A549 (cell line): ENCODE measurements at regions not wholly inside any gene's neighbourhood (a gene's known extent, or its start where the extent isn't known, plus 50 kb on each side); places are given as distances from the start of the nearest gene placed in this dataset.

ENCODE experiments used
- BCL3 ChIP-seq: fragments of >200 bp; sonication (Bioruptor Twin); formaldehyde crosslinking; IDR thresholded peaks from 3 replicates; pipeline ENCODE4 v1.6.1; 2016
- CBX8 ChIP-seq: fragments of 200-600 bp; sonication (generic); IDR thresholded peaks from 2 replicates; pipeline ENCODE4 v1.6.1; 2016
- CEBPB ChIP-seq, 2 experiments: fragments of >200 bp in 1 of 2; sonication (Bioruptor Twin) in 1 of 2; formaldehyde crosslinking in 1 of 2; IDR thresholded peaks; 2 replicates each; pipeline ENCODE4 v1.6.1; 2012 to 2016
- CTCF ChIP-seq: fragments of >200 bp; sonication (Bioruptor Twin); formaldehyde crosslinking; IDR thresholded peaks from 3 replicates; pipeline ENCODE4 v1.5.1; 2016
- EHMT2 ChIP-seq: fragments of 200-600 bp; sonication (generic); IDR thresholded peaks from 2 replicates; pipeline ENCODE4 v1.6.1; 2016; ENCODE audit warnings: antibody characterized with exemption, low read depth, mild to moderate bottlenecking, moderate library complexity
- EP300 ChIP-seq, 2 experiments: fragments of >200 bp; sonication (Bioruptor Twin); formaldehyde crosslinking; IDR thresholded peaks; 2 replicates in 1 of 2; 3 replicates in 1 of 2; pipeline ENCODE4 v1.6.1; 2016 to 2017
- ESRRA ChIP-seq: fragments of 150-350 bp; IDR thresholded peaks from 2 replicates; pipeline ENCODE4 v1.6.1; 2014; ENCODE audit warnings: mild to moderate bottlenecking, low read length, borderline replicate concordance
- MYC ChIP-seq: IDR thresholded peaks from 2 replicates; pipeline ENCODE4 v1.6.1; 2012; ENCODE audit warnings: mild to moderate bottlenecking, inconsistent platforms, low read length, improper control_type of control experiment, borderline replicate concordance
- PBX3 ChIP-seq: IDR thresholded peaks from 2 replicates; pipeline ENCODE4 v1.6.1; 2012
- POLR2AphosphoS2 ChIP-seq: conservative IDR thresholded peaks from 2 replicates; pipeline ENCODE4 v1.6.1; 2012; ENCODE audit warnings: low read length, improper control_type of control experiment, inconsistent platforms
- RARB ChIP-seq: fragments of 250-450 bp; sonication (Bioruptor Pico); IDR thresholded peaks from 2 replicates; pipeline ENCODE4 v1.8.0; 2021; ENCODE audit warnings: mild to moderate bottlenecking, moderate library complexity
- RCOR1 ChIP-seq: fragments of 150-350 bp; IDR thresholded peaks from 2 replicates; pipeline ENCODE4 v1.6.1; 2014; ENCODE audit warnings: antibody characterized with exemption, low read length, low read depth

- TF ChIP-seq RARB (CRISPR knock-in tag), result no peak
- no peak for TF ChIP-seq BCL3
- no peak for TF ChIP-seq CTCF
- TF ChIP-seq ESRRA, result no peak
- no peak for TF ChIP-seq CEBPB (IDR thresholded peaks at IDR 0.05)
- TF ChIP-seq MYC, result no peak
- TF ChIP-seq RCOR1, result no peak
- TF ChIP-seq POLR2AphosphoS2, result no peak
- TF ChIP-seq EHMT2, result no peak
- TF ChIP-seq EP300 (IDR thresholded peaks at IDR 0.05), result no peak
- TF ChIP-seq PBX3, result no peak
- no peak for TF ChIP-seq CBX8
These were observed 57.3 kb upstream of the ZDBF2 start for GRCh38 chr2:206217166-206217565.
